ENCODE measurements at regions not wholly inside any gene's neighbourhood (a gene's known extent, or its start where the extent isn't known, plus 50 kb on each side); places are given as distances from the start of the nearest gene placed in this dataset.

GRCh38 chr5:2489306-2489705 is 262.2 kb downstream of the IRX2 start:
- DNase-seq (ENCODE audit: low spot score) = no peak
- Histone ChIP-seq H3K27ac (no peak overlapping the region), H3K4me3 (no peak overlapping the region)
- TF ChIP-seq, protein P1, sequence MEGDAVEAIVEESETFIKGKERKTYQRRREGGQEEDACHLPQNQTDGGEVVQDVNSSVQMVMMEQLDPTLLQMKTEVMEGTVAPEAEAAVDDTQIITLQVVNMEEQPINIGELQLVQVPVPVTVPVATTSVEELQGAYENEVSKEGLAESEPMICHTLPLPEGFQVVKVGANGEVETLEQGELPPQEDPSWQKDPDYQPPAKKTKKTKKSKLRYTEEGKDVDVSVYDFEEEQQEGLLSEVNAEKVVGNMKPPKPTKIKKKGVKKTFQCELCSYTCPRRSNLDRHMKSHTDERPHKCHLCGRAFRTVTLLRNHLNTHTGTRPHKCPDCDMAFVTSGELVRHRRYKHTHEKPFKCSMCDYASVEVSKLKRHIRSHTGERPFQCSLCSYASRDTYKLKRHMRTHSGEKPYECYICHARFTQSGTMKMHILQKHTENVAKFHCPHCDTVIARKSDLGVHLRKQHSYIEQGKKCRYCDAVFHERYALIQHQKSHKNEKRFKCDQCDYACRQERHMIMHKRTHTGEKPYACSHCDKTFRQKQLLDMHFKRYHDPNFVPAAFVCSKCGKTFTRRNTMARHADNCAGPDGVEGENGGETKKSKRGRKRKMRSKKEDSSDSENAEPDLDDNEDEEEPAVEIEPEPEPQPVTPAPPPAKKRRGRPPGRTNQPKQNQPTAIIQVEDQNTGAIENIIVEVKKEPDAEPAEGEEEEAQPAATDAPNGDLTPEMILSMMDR (IDR thresholded peaks at IDR 0.05) = no peak

DNA sequence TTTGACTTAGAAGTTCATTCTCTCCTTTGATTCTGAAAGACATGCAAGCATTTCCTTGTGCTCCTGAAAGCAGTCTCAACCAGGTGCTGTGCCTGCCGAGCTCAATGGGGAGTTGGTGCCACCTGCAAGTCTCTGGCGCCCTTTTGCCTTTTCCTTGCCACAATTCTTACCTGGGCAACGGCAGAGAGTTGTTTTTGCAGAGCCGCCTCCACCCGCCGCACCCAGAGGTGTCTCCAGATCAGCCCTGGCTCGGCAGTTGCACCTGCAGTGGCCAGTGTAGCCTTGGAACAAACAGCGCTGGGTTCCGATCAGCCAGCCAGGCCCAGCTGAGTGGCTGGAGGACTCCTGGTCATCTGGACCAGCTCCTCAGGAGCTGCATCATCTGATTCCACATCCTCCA is 262.9 kb downstream of the IRX2 start:
- H3K27ac ChIP-seq = no peak overlapping the region
- no peak for DNase-seq (ENCODE audit: low spot score)
- TF ChIP-seq, protein P1 (IDR thresholded peaks at IDR 0.05) = no peak
- H3K4me3 ChIP-seq = no peak overlapping the region

GRCh38 chr5:2487152-2487763 is 264.2 kb downstream of the IRX2 start:
- no peak overlapping the region for H3K27ac ChIP-seq
- H3K4me3 ChIP-seq = no peak overlapping the region
- TF ChIP-seq, protein P1 (IDR thresholded peaks at IDR 0.05) = no peak
- no peak for DNase-seq (ENCODE audit: low spot score)

DNA sequence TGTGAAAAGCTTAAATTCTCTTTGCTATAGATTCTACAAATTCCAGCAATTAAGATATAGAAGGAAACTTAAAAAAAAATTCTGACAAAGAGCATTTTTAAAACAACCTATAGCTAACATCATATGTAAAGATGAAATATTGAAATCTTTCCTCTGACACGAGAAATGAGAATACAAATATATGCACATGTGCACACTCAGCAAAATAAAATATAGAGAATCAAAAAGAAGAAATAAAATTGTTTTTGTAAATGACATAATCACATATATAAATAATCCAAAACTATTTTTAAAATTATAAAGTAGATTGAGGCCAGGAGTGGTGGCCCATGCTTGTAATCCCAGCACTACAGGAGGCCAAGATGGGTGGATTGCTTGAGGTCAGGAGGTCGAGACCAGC is 265.1 kb downstream of the IRX2 start:
- Histone ChIP-seq H3K27ac (no peak overlapping the region), H3K4me3 (no peak overlapping the region)
- no peak for DNase-seq (ENCODE audit: low spot score)
- TF ChIP-seq, protein P1 (IDR thresholded peaks at IDR 0.05) = no peak

DNA sequence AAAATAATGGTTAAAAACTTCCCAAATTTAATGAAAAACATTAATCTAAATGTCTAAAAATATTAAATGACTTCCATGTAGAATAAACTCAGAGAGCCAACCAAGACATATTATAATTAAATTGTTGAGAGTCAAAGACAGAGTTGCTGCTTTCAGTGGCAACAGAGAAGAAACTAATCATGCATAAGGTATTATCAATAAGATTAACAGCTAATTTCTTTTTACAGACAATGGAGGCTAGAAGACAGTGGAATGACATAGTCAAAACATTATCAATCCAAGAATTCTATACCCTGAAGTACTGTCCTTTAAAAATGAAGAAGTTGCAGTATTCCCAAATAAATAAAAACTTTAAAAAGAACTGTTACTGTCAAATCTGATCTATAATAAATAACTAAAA is 268.7 kb downstream of the IRX2 start:
- TF ChIP-seq, protein P1 (IDR thresholded peaks at IDR 0.05) = no peak
- no peak overlapping the region for H3K4me3 ChIP-seq
- no peak overlapping the region for H3K27ac ChIP-seq

GRCh38 chr5:2480871-2481270 is 270.6 kb downstream of the IRX2 start:
- no peak overlapping the region for H3K4me3 ChIP-seq
- H3K27ac ChIP-seq = no peak overlapping the region
- DNase-seq (ENCODE audit: low spot score) = no peak
- TF ChIP-seq, protein P1 (IDR thresholded peaks at IDR 0.05) = no peak

More for the DNA sequence above, 268.7 kb downstream of the IRX2 start:
- no peak for DNase-seq (ENCODE audit: low spot score)

- TF ChIP-seq, protein P1 (IDR thresholded peaks at IDR 0.05) = no peak
- no peak for DNase-seq (ENCODE audit: low spot score)
- no peak overlapping the region for H3K27ac ChIP-seq
- H3K4me3 ChIP-seq = no peak overlapping the region
Measured at GRCh38 chr5:2475902-2476301, 275.6 kb downstream of the IRX2 start.
